HG03432 (cell line): ENCODE measurements at regions not wholly inside any gene's neighbourhood (a gene's known extent, or its start where the extent isn't known, plus 50 kb on each side); places are given as distances from the start of the nearest gene placed in this dataset.
A peak's percentile ranks its signal among the peaks of the same experiment; 100 is the strongest.

Experiments
- ATAC-seq: cut with Tn5 transposase; IDR thresholded peaks from one replicate; pipeline ENCODE4 v1.9.1; 2021; ENCODE audit warnings: mild to moderate bottlenecking, moderate library complexity; ENCODE audit not compliant: unreplicated experiment

GRCh38 chr4:53818104-53818503, 226.8 kb upstream of the LNX1 start:
- ATAC-seq = no peak

GRCh38 chr4:53816561-53816960, 225.3 kb upstream of the LNX1 start:
- ATAC-seq = no peak

GRCh38 chr4:53815281-53815680, 224.0 kb upstream of the LNX1 start:
- ATAC-seq = no peak

GRCh38 chr4:53813998-53814397, 222.7 kb upstream of the LNX1 start:
- no peak for ATAC-seq

- ATAC-seq = no peak
These were observed 219.4 kb upstream of the LNX1 start for GRCh38 chr4:53810643-53811042.

GRCh38 chr4:53809816-53810215, 218.5 kb upstream of the LNX1 start:
- no peak for ATAC-seq

GRCh38 chr4:53805291-53805690, 214.0 kb upstream of the LNX1 start:
- ATAC-seq = no peak

- peak; percentile 68 for ATAC-seq
These were observed 213.4 kb upstream of the LNX1 start for GRCh38 chr4:53804719-53805118.

- ATAC-seq = no peak
These were observed 211.2 kb upstream of the LNX1 start for GRCh38 chr4:53802500-53802899.

- no peak for ATAC-seq
These were observed 210.1 kb upstream of the LNX1 start for GRCh38 chr4:53801373-53801772.

- no peak for ATAC-seq
These were observed 209.5 kb upstream of the LNX1 start for GRCh38 chr4:53800741-53801140.

- ATAC-seq = no peak
These were observed 201.8 kb upstream of the LNX1 start for GRCh38 chr4:53793096-53793495.

- no peak for ATAC-seq
These were observed 199.0 kb upstream of the LNX1 start for GRCh38 chr4:53790286-53790685.

GRCh38 chr4:53788621-53789020, 197.3 kb upstream of the LNX1 start:
- ATAC-seq = no peak

GRCh38 chr4:53788011-53788410, 196.7 kb upstream of the LNX1 start:
- no peak for ATAC-seq

- no peak for ATAC-seq
These were observed 195.3 kb upstream of the LNX1 start for GRCh38 chr4:53786632-53787031.

- no peak for ATAC-seq
These were observed 194.7 kb upstream of the LNX1 start for GRCh38 chr4:53785996-53786395.

GRCh38 chr4:53784112-53784511, 192.8 kb upstream of the LNX1 start:
- ATAC-seq = no peak

- no peak for ATAC-seq
These were observed 192.0 kb upstream of the LNX1 start for GRCh38 chr4:53783208-53783859.

GRCh38 chr4:53782458-53782845, 191.2 kb upstream of the LNX1 start:
- no peak for ATAC-seq

- no peak for ATAC-seq
These were observed 190.6 kb upstream of the LNX1 start for GRCh38 chr4:53781629-53782457.

- no peak for ATAC-seq
These were observed 189.6 kb upstream of the LNX1 start for GRCh38 chr4:53780736-53781400.
